ENCODE measurements at regions not wholly inside any gene's neighbourhood (a gene's known extent, or its start where the extent isn't known, plus 50 kb on each side); places are given as distances from the start of the nearest gene placed in this dataset.

- H3K9me3 Mint-ChIP-seq, result peaks cover 10% of the 10 kb centered on the region
- no peak for ATAC-seq
- ChIA-PET CTCF (interaction anchor here (0.7 kb wide), 1 partner anchor 11 kb away, joined by 3 read pairs; no protein-coding TSS in a partner anchor), POLR2A (no interaction called here)
- H3K27ac Mint-ChIP-seq, result no peak overlapping the region
- no peak for DNase-seq (ENCODE audit: low spot score)
- peaks cover 12% of the 10 kb centered on the region for H3K4me1 Mint-ChIP-seq
- H3K4me3 Mint-ChIP-seq, result no peak overlapping the region
- TF ChIP-seq ZNF425 (CRISPR knock-in tag; conservative IDR thresholded peaks at IDR 0.05), result no peak
- no peak for TF ChIP-seq E2F1 (CRISPR knock-in tag; IDR thresholded peaks at IDR 0.05)
- TF ChIP-seq CBFB (CRISPR knock-in tag; IDR thresholded peaks at IDR 0.05; ENCODE audit: low read depth), result no peak
- no peak for TF ChIP-seq ZBTB43 (CRISPR knock-in tag; IDR thresholded peaks at IDR 0.05)
- TF ChIP-seq NFE2L1 (CRISPR knock-in tag; IDR thresholded peaks at IDR 0.05), result no peak
- no peak for TF ChIP-seq ZNF396 (CRISPR knock-in tag; IDR thresholded peaks at IDR 0.05; ENCODE audit: borderline replicate concordance)
- no peak for TF ChIP-seq HMGXB4 (CRISPR knock-in tag; IDR thresholded peaks at IDR 0.05)
- TF ChIP-seq KAT7 (CRISPR knock-in tag; IDR thresholded peaks at IDR 0.05; ENCODE audit: borderline replicate concordance), result no peak
- no peak for TF ChIP-seq ATF1 (CRISPR knock-in tag; IDR thresholded peaks at IDR 0.05)
- TF ChIP-seq ZNF138 (CRISPR knock-in tag; conservative IDR thresholded peaks at IDR 0.05), result no peak
- no peak for TF ChIP-seq ESRRA (CRISPR knock-in tag; IDR thresholded peaks at IDR 0.05; ENCODE audit: borderline replicate concordance)
- TF ChIP-seq MAX (CRISPR knock-in tag; IDR thresholded peaks at IDR 0.05), result no peak
- TF ChIP-seq AFF4 (CRISPR knock-in tag; IDR thresholded peaks at IDR 0.05; ENCODE audit: borderline replicate concordance), result no peak
- no peak for TF ChIP-seq RELA (CRISPR knock-in tag; IDR thresholded peaks at IDR 0.05; ENCODE audit: borderline replicate concordance)
- no peak for TF ChIP-seq NR3C1 (CRISPR knock-in tag; conservative IDR thresholded peaks at IDR 0.05; ENCODE audit: low read depth)
- TF ChIP-seq RORB (CRISPR knock-in tag; IDR thresholded peaks at IDR 0.05), result no peak
- no peaks in the 10 kb centered on the region for H3K27me3 Mint-ChIP-seq (ENCODE audit: low read depth)
- H3K36me3 Mint-ChIP-seq, result peaks cover 5% of the 10 kb centered on the region; the same call in 1 of the 2 replicates
These were observed 56.8 kb downstream of the IFNG start for GRCh38 chr12:68102731-68103130.

Data from WTC11 (cell line).